ENCODE measurements at regions not wholly inside any gene's neighbourhood (a gene's known extent, or its start where the extent isn't known, plus 50 kb on each side); places are given as distances from the start of the nearest gene placed in this dataset.

DNA sequence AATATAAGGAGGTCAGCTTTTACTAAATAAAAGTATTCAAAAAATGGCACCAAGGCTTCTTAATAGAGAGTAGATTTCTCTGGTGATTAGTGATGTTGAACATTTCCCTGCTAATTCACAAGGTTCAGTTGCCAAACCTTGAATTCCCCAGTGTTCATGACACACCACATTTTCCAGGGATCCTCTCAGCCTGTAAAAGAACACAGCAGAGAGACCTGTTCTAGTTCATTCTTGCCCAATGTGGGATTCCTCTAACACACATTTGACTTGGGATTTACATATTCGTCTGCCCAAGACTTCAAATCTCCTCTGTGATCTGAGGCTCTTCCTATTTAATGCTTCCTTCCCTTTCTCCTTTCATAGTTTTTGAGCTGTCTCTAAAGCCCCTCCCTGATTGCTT lies 273.2 kb upstream of the CDH9 start:
- no peak for DNase-seq (ENCODE audit: insufficient read length, low spot score, missing footprints)
- Histone ChIP-seq H4K20me1 (ENCODE audit: insufficient read depth, low read length) (no peaks in the 10 kb centered on the region), H3K4me3 (ENCODE audit: insufficient read depth, low read length) (no peak overlapping the region), H3K79me2 (ENCODE audit: insufficient read depth, low read length) (no peaks in the 10 kb centered on the region), H3K9me3 (ENCODE audit: low read depth, low read length) (no peaks in the 10 kb centered on the region), H3K36me3 (ENCODE audit: insufficient read depth, low read length) (no peaks in the 10 kb centered on the region), H3K27ac (ENCODE audit: low read depth, low read length) (no peak overlapping the region), H3K27me3 (ENCODE audit: insufficient read depth, low read length) (no peaks in the 10 kb centered on the region), H3K4me1 (ENCODE audit: insufficient read depth, low read length) (peaks cover 11% of the 10 kb centered on the region), H3K4me2 (ENCODE audit: insufficient read depth, low read length) (no peak overlapping the region), H2AFZ (ENCODE audit: low read length) (peak overlapping the region; percentile 20)
- no peak for TF ChIP-seq CTCF (IDR thresholded peaks at IDR 0.05; ENCODE audit: extremely low read depth, low read depth, low read length)

GRCh38 chr5:27308153-27308552 lies 269.8 kb upstream of the CDH9 start:
- DNase-seq (ENCODE audit: insufficient read length, low spot score, missing footprints) = no peak
- no peak for TF ChIP-seq CTCF (IDR thresholded peaks at IDR 0.05; ENCODE audit: extremely low read depth, low read depth, low read length)
- Histone ChIP-seq H3K4me3 (ENCODE audit: insufficient read depth, low read length) (no peak overlapping the region), H2AFZ (ENCODE audit: low read length) (no peak overlapping the region), H3K79me2 (ENCODE audit: insufficient read depth, low read length) (no peaks in the 10 kb centered on the region), H3K27ac (ENCODE audit: low read depth, low read length) (no peak overlapping the region), H3K9me3 (ENCODE audit: low read depth, low read length) (no peaks in the 10 kb centered on the region), H3K4me1 (ENCODE audit: insufficient read depth, low read length) (no peaks in the 10 kb centered on the region), H4K20me1 (ENCODE audit: insufficient read depth, low read length) (no peaks in the 10 kb centered on the region), H3K27me3 (ENCODE audit: insufficient read depth, low read length) (no peaks in the 10 kb centered on the region), H3K36me3 (ENCODE audit: insufficient read depth, low read length) (no peaks in the 10 kb centered on the region), H3K4me2 (ENCODE audit: insufficient read depth, low read length) (no peak overlapping the region)

DNA sequence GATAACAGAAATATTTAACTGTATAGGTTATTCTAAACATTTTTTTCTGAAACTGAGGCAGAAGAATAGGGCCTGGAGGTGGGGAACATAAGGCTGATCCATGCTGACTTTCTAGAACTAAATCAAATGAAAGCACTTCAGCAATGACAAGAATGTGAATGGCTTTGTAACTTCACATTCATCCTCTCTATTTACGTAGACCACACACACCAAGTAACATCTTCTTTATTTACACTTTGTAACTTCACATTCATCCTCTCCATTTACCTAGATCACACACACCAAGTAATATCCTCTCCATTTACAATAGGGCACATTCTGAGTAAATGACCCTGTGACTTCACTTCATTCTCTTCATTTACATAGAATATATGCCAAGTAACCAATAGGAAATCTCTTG lies 251.8 kb upstream of the CDH9 start:
- H3K36me3 ChIP-seq (ENCODE audit: insufficient read depth, low read length) = no peaks in the 10 kb centered on the region
- no peak overlapping the region for H2AFZ ChIP-seq (ENCODE audit: low read length)
- H3K27me3 ChIP-seq (ENCODE audit: insufficient read depth, low read length) = no peaks in the 10 kb centered on the region
- H3K79me2 ChIP-seq (ENCODE audit: insufficient read depth, low read length) = no peaks in the 10 kb centered on the region
- no peaks in the 10 kb centered on the region for H4K20me1 ChIP-seq (ENCODE audit: insufficient read depth, low read length)
- no peak for DNase-seq (ENCODE audit: insufficient read length, low spot score, missing footprints)
- H3K4me2 ChIP-seq (ENCODE audit: insufficient read depth, low read length) = no peak overlapping the region
- TF ChIP-seq CTCF (IDR thresholded peaks at IDR 0.05; ENCODE audit: extremely low read depth, low read depth, low read length) = no peak
- H3K4me1 ChIP-seq (ENCODE audit: insufficient read depth, low read length) = no peaks in the 10 kb centered on the region
- H3K4me3 ChIP-seq (ENCODE audit: insufficient read depth, low read length) = no peak overlapping the region
- H3K27ac ChIP-seq (ENCODE audit: low read depth, low read length) = no peak overlapping the region
- no peaks in the 10 kb centered on the region for H3K9me3 ChIP-seq (ENCODE audit: low read depth, low read length)

DNA sequence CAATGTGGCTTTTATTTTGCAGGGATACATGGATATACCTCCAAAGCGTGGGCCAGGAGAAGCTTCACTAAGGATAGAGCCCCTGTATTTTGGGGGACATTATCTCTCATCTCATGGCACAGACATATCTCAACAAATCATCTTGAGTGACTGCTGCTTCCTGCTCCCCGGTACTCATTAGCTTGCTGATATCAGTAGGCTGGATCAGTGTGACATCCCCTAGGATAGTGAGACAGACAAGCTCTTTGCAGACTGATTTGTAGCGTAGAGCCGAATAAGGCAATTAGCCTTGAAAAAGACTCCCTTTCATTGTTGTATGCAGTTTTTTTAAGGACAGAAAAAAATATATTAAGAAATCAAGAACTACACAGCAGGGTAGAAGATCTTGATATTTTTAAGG lies 237.7 kb upstream of the CDH9 start:
- Histone ChIP-seq H2AFZ (ENCODE audit: low read length) (no peak overlapping the region), H3K9me3 (ENCODE audit: low read depth, low read length) (no peaks in the 10 kb centered on the region), H3K27ac (ENCODE audit: low read depth, low read length) (no peak overlapping the region), H4K20me1 (ENCODE audit: insufficient read depth, low read length) (no peaks in the 10 kb centered on the region), H3K4me1 (ENCODE audit: insufficient read depth, low read length) (no peaks in the 10 kb centered on the region), H3K36me3 (ENCODE audit: insufficient read depth, low read length) (no peaks in the 10 kb centered on the region), H3K27me3 (ENCODE audit: insufficient read depth, low read length) (no peaks in the 10 kb centered on the region), H3K79me2 (ENCODE audit: insufficient read depth, low read length) (no peaks in the 10 kb centered on the region), H3K4me3 (ENCODE audit: insufficient read depth, low read length) (no peak overlapping the region), H3K4me2 (ENCODE audit: insufficient read depth, low read length) (no peak overlapping the region)
- TF ChIP-seq CTCF (IDR thresholded peaks at IDR 0.05; ENCODE audit: extremely low read depth, low read depth, low read length) = no peak
- DNase-seq (ENCODE audit: insufficient read length, low spot score, missing footprints) = no peak

All from osteoblast (primary cell).